CD14-positive monocyte (primary cell): ENCODE measurements at regions not wholly inside any gene's neighbourhood (a gene's known extent, or its start where the extent isn't known, plus 50 kb on each side); places are given as distances from the start of the nearest gene placed in this dataset.

Experiments used
- DNase-seq, 3 donors: peaks; one replicate each; pipeline ENCODE4 v3.0.0-alpha.2; 2011 to 2022
- H2AFZ ChIP-seq: 2 replicates; pipeline ENCODE4 v1.6.0; 2012; ENCODE audit warnings: mild to moderate bottlenecking, low read depth, low read length, inconsistent platforms; ENCODE audit not compliant: insufficient read depth, poor library complexity, severe bottlenecking
- H3K27ac ChIP-seq, 2 donors: 1 replicate in 1 of 2; 2 replicates in 1 of 2; pipeline ENCODE4 v1.5.1; 2012 to 2013; ENCODE audit warnings: low read length in 2 of 2, control low read depth in 1 of 2, inconsistent platforms in 1 of 2, low read depth in 1 of 2, mild to moderate bottlenecking in 1 of 2
- H3K27me3 ChIP-seq, 2 donors: one replicate each; pipeline versions ENCODE4 v1.6.0 to v1.6.1; 2011 to 2013; ENCODE audit warnings: low read length in 2 of 2; ENCODE audit not compliant: control insufficient read depth in 2 of 2, insufficient read depth in 2 of 2
- H3K36me3 ChIP-seq, 2 donors: replicated peaks in 1 of 2; 1 replicate in 1 of 2; 2 replicates in 1 of 2; pipeline versions ENCODE4 v1.5.1 to v1.6.1; 2012 to 2013; ENCODE audit warnings: low read length in 2 of 2, control low read depth in 1 of 2, inconsistent platforms in 1 of 2, mild to moderate bottlenecking in 1 of 2; ENCODE audit not compliant: insufficient read depth in 2 of 2, control insufficient read depth in 1 of 2
- H3K4me1 ChIP-seq, 2 donors: 1 replicate in 1 of 2; 2 replicates in 1 of 2; pipeline versions ENCODE4 v1.5.1 to v1.6.1; 2012 to 2013; ENCODE audit warnings: low read length in 2 of 2, control low read depth in 1 of 2, inconsistent platforms in 1 of 2, mild to moderate bottlenecking in 1 of 2, moderate library complexity in 1 of 2; ENCODE audit not compliant: insufficient read depth in 2 of 2, control insufficient read depth in 1 of 2
- H3K4me2 ChIP-seq: replicated peaks from 2 replicates; pipeline ENCODE3; 2012; ENCODE audit warnings: low read length, moderate library complexity, mild to moderate bottlenecking; ENCODE audit not compliant: poor library complexity, severe bottlenecking; ENCODE audit errors: extremely low read depth
- H3K4me3 ChIP-seq, 3 experiments: fragments of 200-600 bp in 1 of 3; sonication (generic) in 1 of 3; replicated peaks in 1 of 3; 1 replicate in 2 of 3; 2 replicates in 1 of 3; pipeline ENCODE4 v1.5.1; 2011 to 2013; ENCODE audit warnings: low read length in 3 of 3, mild to moderate bottlenecking in 3 of 3, control low read depth in 2 of 3, low read depth in 2 of 3, inconsistent platforms in 1 of 3, moderate library complexity in 1 of 3
- H3K79me2 ChIP-seq: 2 replicates; pipeline ENCODE4 v1.6.0; 2012; ENCODE audit warnings: mild to moderate bottlenecking, control low read depth, inconsistent platforms, low read length, moderate library complexity; ENCODE audit not compliant: insufficient read depth
- H3K9ac ChIP-seq: 2 replicates; pipeline ENCODE4 v1.6.0; 2017; ENCODE audit warnings: low read length, mild to moderate bottlenecking; ENCODE audit not compliant: insufficient read depth, poor library complexity, severe bottlenecking
- H3K9me3 ChIP-seq, 2 donors: replicated peaks in 1 of 2; 1 replicate in 1 of 2; 2 replicates in 1 of 2; pipeline versions ENCODE4 v1.5.1 to v1.6.1; 2012 to 2013; ENCODE audit warnings: low read length in 2 of 2, control low read depth in 1 of 2; ENCODE audit not compliant: control insufficient read depth in 1 of 2, insufficient read depth in 1 of 2
- H4K20me1 ChIP-seq: 2 replicates; pipeline ENCODE4 v1.6.0; 2012; ENCODE audit warnings: mild to moderate bottlenecking, low read length, control low read depth, moderate library complexity; ENCODE audit not compliant: insufficient read depth
- H3K27ac Mint-ChIP-seq, 7 donors: one replicate each; pipeline ENCODE4 v1.8.0; 2020; ENCODE audit warnings: mild to moderate bottlenecking in 7 of 7, mixed read lengths in 7 of 7, moderate library complexity in 6 of 7, inconsistent platforms in 2 of 7
- H3K27me3 Mint-ChIP-seq, 3 donors: one replicate each; pipeline ENCODE4 v1.8.0; 2021 to 2022; ENCODE audit warnings: low read depth in 3 of 3, mild to moderate bottlenecking in 3 of 3, mixed read lengths in 3 of 3, moderate library complexity in 3 of 3, inconsistent platforms in 1 of 3
- H3K36me3 Mint-ChIP-seq, 2 donors: one replicate each; pipeline ENCODE4 v1.8.0; 2020; ENCODE audit warnings: mixed read lengths in 2 of 2, inconsistent platforms in 1 of 2, mild to moderate bottlenecking in 1 of 2
- H3K4me1 Mint-ChIP-seq: one replicate; pipeline ENCODE4 v1.8.0; 2020; ENCODE audit warnings: mild to moderate bottlenecking, mixed read lengths
- H3K4me3 Mint-ChIP-seq, 2 donors: one replicate each; pipeline ENCODE4 v1.8.0; 2020; ENCODE audit warnings: mild to moderate bottlenecking in 2 of 2, mixed read lengths in 2 of 2, moderate library complexity in 1 of 2
- H3K9me3 Mint-ChIP-seq, 7 donors: one replicate each; pipeline ENCODE4 v1.8.0; 2020 to 2022; ENCODE audit warnings: mixed read lengths in 7 of 7, mild to moderate bottlenecking in 6 of 7, moderate library complexity in 6 of 7, inconsistent platforms in 2 of 7
- CTCF ChIP-seq: fragments of 200-600 bp; IDR thresholded peaks from one replicate; pipeline ENCODE4 v1.8.0; 2022; ENCODE audit warnings: antibody characterized with exemption, mild to moderate bottlenecking
- WGBS: methylation state at CpG from one replicate; pipeline ENCODE4 v1.1.5; 2013; ENCODE audit warnings: missing lambda C conversion rate; ENCODE audit not compliant: insufficient coverage; 5-methylcytosine and 5-hydroxymethylcytosine counted together
- intact Hi-C, 2 donors: fragments of 100-400 bp; cut with micrococcal nuclease; formaldehyde crosslinking; loops; one replicate each; pipeline versions ENCODE4 v1.15.0 to v1.15.1; 2023

- Histone ChIP-seq H3K4me2 (no peak overlapping the region), H3K27me3 (no peaks in the 10 kb centered on the region), H3K4me3 (no peak overlapping the region), H3K79me2 (no peaks in the 10 kb centered on the region), H3K4me1 (no peaks in the 10 kb centered on the region), H3K9me3 (peaks cover 76 to 90% of the 10 kb centered on the region in 2 donors), H3K9ac (no peak overlapping the region), H3K27ac (no peak overlapping the region), H3K36me3 (no peaks in the 10 kb centered on the region), H2AFZ (no peak overlapping the region), H4K20me1 (no peaks in the 10 kb centered on the region)
- Mint-ChIP-seq H3K4me3 (no peak overlapping the region), H3K27me3 (peaks cover 0 to 3% (median 1%) of the 10 kb centered on the region in 3 donors), H3K27ac (no peak overlapping the region), H3K36me3 (no peaks in the 10 kb centered on the region), H3K4me1 (no peaks in the 10 kb centered on the region), H3K9me3 (peaks cover 41 to 65% (median 51%) of the 10 kb centered on the region in 7 donors)
- 60% methylated on average over 2 of the region's 2 CpGs for WGBS
- TF ChIP-seq CTCF = no peak
- intact Hi-C loops = no loop called here
- no peak for DNase-seq
Measured at GRCh38 chr16:35908942-35909341, 2449.5 kb downstream of the TP53TG3F start.

GRCh38 chr16:35909351-35909954 lies 2450.0 kb downstream of the TP53TG3F start:
- no peaks in the 10 kb centered on the region for H3K4me1 ChIP-seq
- no peaks in the 10 kb centered on the region for H3K4me1 Mint-ChIP-seq
- no peak for DNase-seq
- no peaks in the 10 kb centered on the region for H4K20me1 ChIP-seq
- H3K4me2 ChIP-seq = no peak overlapping the region
- intact Hi-C loops = no loop called here
- H3K9ac ChIP-seq = no peak overlapping the region
- H3K27me3 ChIP-seq = no peaks in the 10 kb centered on the region
- 91% methylated on average over 4 of the region's 6 CpGs for WGBS
- no peaks in the 10 kb centered on the region for H3K79me2 ChIP-seq
- no peak overlapping the region for H3K4me3 Mint-ChIP-seq
- peaks cover 76 to 93% of the 10 kb centered on the region in 2 donors for H3K9me3 ChIP-seq
- H3K27ac Mint-ChIP-seq = no peak overlapping the region
- H3K36me3 Mint-ChIP-seq = no peaks in the 10 kb centered on the region
- peaks cover 41 to 69% (median 53%) of the 10 kb centered on the region in 7 donors for H3K9me3 Mint-ChIP-seq
- no peak overlapping the region for H3K27ac ChIP-seq
- H3K27me3 Mint-ChIP-seq = peaks cover 0 to 3% (median 1%) of the 10 kb centered on the region in 3 donors
- no peaks in the 10 kb centered on the region for H3K36me3 ChIP-seq
- H2AFZ ChIP-seq = no peak overlapping the region
- no peak for TF ChIP-seq CTCF
- no peak overlapping the region for H3K4me3 ChIP-seq
